ENCODE measurements at regions not wholly inside any gene's neighbourhood (a gene's known extent, or its start where the extent isn't known, plus 50 kb on each side); places are given as distances from the start of the nearest gene placed in this dataset.
"Not testable (repeated sequence)": the region's sequence is repeated elsewhere in the genome, so short reads cannot be mapped to it uniquely, and the experiment has no call there.

GRCh38 chr13:94824601-94825000 lies 112.3 kb upstream of the SOX21 start:
- DNase-seq: no peak

GRCh38 chr13:94822356-94822755 lies 110.0 kb upstream of the SOX21 start:
- DNase-seq: no peak

GRCh38 chr13:94816256-94816655 lies 103.9 kb upstream of the SOX21 start:
- DNase-seq: no peak

- no peak for DNase-seq
Measured at GRCh38 chr13:94813920-94814475, 101.7 kb upstream of the SOX21 start.

GRCh38 chr13:94811753-94812152 lies 99.4 kb upstream of the SOX21 start:
- DNase-seq: no peak

GRCh38 chr13:94800423-94800822 lies 88.1 kb upstream of the SOX21 start:
- no peak for DNase-seq

- DNase-seq: no peak
Measured at GRCh38 chr13:94799299-94799698, 87.0 kb upstream of the SOX21 start.

- DNase-seq: no peak
Measured at GRCh38 chr13:94798738-94799137, 86.4 kb upstream of the SOX21 start.

- no peak for DNase-seq
Measured at GRCh38 chr13:94795292-94795691, 82.9 kb upstream of the SOX21 start.

GRCh38 chr13:94786246-94786645 lies 73.9 kb upstream of the SOX21 start:
- DNase-seq: not testable (repeated sequence)

- no peak for DNase-seq
Measured at GRCh38 chr13:94784066-94784465, 71.7 kb upstream of the SOX21 start.

- no peak for DNase-seq
Measured at GRCh38 chr13:94783489-94783888, 71.1 kb upstream of the SOX21 start.

GRCh38 chr13:94780421-94780820 lies 68.1 kb upstream of the SOX21 start:
- no peak for DNase-seq

- no peak for DNase-seq
Measured at GRCh38 chr13:94778986-94779385, 66.6 kb upstream of the SOX21 start.

- no peak for DNase-seq
Measured at GRCh38 chr13:94778585-94778984, 66.2 kb upstream of the SOX21 start.

- DNase-seq: no peak
Measured at GRCh38 chr13:94776956-94777355, 64.6 kb upstream of the SOX21 start.

GRCh38 chr13:94776300-94776699 lies 64.0 kb upstream of the SOX21 start:
- DNase-seq: no peak

- DNase-seq: no peak
Measured at GRCh38 chr13:94765814-94766213, 53.5 kb upstream of the SOX21 start.

- no peak for DNase-seq
Measured at GRCh38 chr13:94764576-94765321, 52.4 kb upstream of the SOX21 start.
